ENCODE measurements at regions not wholly inside any gene's neighbourhood (a gene's known extent, or its start where the extent isn't known, plus 50 kb on each side); places are given as distances from the start of the nearest gene placed in this dataset.

GRCh38 chr15:91542226-91542625 lies 311.3 kb upstream of the SLCO3A1 start:
- H3K27me3 Mint-ChIP-seq (ENCODE audit: unreplicated experiment), result no peaks in the 10 kb centered on the region
- no peak overlapping the region for H3K27ac Mint-ChIP-seq (ENCODE audit: unreplicated experiment)
- no peaks in the 10 kb centered on the region for H3K36me3 Mint-ChIP-seq (ENCODE audit: insufficient read depth, unreplicated experiment)
- TF ChIP-seq CTCF (IDR thresholded peaks at IDR 0.05; ENCODE audit: unreplicated experiment), result no peak
- BruUV-seq (replicated peaks), result no TSS peak
- H3K4me3 Mint-ChIP-seq (ENCODE audit: low read depth, unreplicated experiment), result no peak overlapping the region
- H3K4me1 Mint-ChIP-seq (ENCODE audit: low read depth, unreplicated experiment), result peaks cover 30% of the 10 kb centered on the region
- peaks cover 4% of the 10 kb centered on the region for H3K9me3 Mint-ChIP-seq (ENCODE audit: low read depth, unreplicated experiment)
- DNase-seq, result no peak
- intact Hi-C loops (cut with micrococcal nuclease; ENCODE audit: unreplicated experiment), result no loop called here
- CTCF ChIA-PET, result no interaction called here

- Mint-ChIP-seq H3K9me3 (ENCODE audit: low read depth, unreplicated experiment) (peaks cover 4% of the 10 kb centered on the region), H3K27ac (ENCODE audit: unreplicated experiment) (no peak overlapping the region), H3K4me3 (ENCODE audit: low read depth, unreplicated experiment) (no peak overlapping the region), H3K4me1 (ENCODE audit: low read depth, unreplicated experiment) (no peaks in the 10 kb centered on the region), H3K36me3 (ENCODE audit: insufficient read depth, unreplicated experiment) (no peaks in the 10 kb centered on the region), H3K27me3 (ENCODE audit: unreplicated experiment) (no peaks in the 10 kb centered on the region)
- no TSS peak for BruUV-seq (replicated peaks)
- TF ChIP-seq CTCF (IDR thresholded peaks at IDR 0.05; ENCODE audit: unreplicated experiment), result no peak
- DNase-seq, result no peak
- intact Hi-C loops (cut with micrococcal nuclease; ENCODE audit: unreplicated experiment), result no loop called here
- CTCF ChIA-PET, result no interaction called here
Measured at GRCh38 chr15:91547356-91547755, 306.2 kb upstream of the SLCO3A1 start.

DNA sequence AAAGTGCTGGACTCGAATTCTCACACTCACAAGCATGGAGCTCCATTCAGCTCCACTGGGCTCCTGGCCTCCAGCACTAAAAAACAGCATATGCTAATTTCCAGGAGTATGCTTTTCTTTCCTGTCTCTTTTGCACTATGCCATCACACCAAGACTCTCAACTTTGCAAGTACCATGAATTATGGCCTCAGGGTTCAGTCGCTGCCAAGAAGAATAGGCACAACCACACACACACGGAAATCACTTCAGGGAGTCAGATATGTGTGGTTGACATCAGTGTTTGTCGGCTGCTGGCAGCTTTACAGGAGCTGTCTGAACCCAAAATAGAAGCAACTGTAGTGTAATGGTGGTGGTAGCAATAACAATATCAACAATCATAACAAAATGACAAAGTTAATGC lies 305.0 kb upstream of the SLCO3A1 start:
- Mint-ChIP-seq H3K4me1 (ENCODE audit: low read depth, unreplicated experiment) (no peaks in the 10 kb centered on the region), H3K27me3 (ENCODE audit: unreplicated experiment) (no peaks in the 10 kb centered on the region), H3K27ac (ENCODE audit: unreplicated experiment) (no peak overlapping the region), H3K9me3 (ENCODE audit: low read depth, unreplicated experiment) (peaks cover 4% of the 10 kb centered on the region), H3K4me3 (ENCODE audit: low read depth, unreplicated experiment) (no peak overlapping the region), H3K36me3 (ENCODE audit: insufficient read depth, unreplicated experiment) (no peaks in the 10 kb centered on the region)
- intact Hi-C loops (cut with micrococcal nuclease; ENCODE audit: unreplicated experiment), result no loop called here
- no peak for DNase-seq
- no peak for TF ChIP-seq CTCF (IDR thresholded peaks at IDR 0.05; ENCODE audit: unreplicated experiment)
- BruUV-seq (replicated peaks), result no TSS peak
- CTCF ChIA-PET, result no interaction called here

DNA sequence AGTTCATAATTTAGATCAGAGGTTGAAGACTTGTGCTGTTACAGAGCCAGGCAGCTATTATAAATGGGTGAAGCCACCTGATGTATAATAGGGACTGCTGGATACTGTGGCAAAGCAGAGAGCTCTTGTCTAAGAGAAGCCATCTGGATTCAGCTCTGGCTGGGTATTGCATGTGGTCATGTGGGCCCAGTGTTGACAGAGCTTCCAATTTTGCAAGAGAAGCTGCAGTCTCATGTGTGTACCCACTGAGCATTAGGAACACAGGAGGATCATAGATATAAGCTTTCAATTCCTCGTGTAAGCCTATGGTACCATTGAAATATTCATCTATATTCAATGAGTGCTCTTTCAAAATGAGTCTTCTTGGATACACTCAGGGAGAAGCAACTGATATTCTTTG lies 303.9 kb upstream of the SLCO3A1 start:
- intact Hi-C loops (cut with micrococcal nuclease; ENCODE audit: unreplicated experiment), result no loop called here
- DNase-seq, result no peak
- Mint-ChIP-seq H3K27ac (ENCODE audit: unreplicated experiment) (no peak overlapping the region), H3K27me3 (ENCODE audit: unreplicated experiment) (no peaks in the 10 kb centered on the region), H3K4me1 (ENCODE audit: low read depth, unreplicated experiment) (no peaks in the 10 kb centered on the region), H3K4me3 (ENCODE audit: low read depth, unreplicated experiment) (no peak overlapping the region), H3K9me3 (ENCODE audit: low read depth, unreplicated experiment) (peaks cover 1% of the 10 kb centered on the region), H3K36me3 (ENCODE audit: insufficient read depth, unreplicated experiment) (no peaks in the 10 kb centered on the region)
- CTCF ChIA-PET, result no interaction called here
- no peak for TF ChIP-seq CTCF (IDR thresholded peaks at IDR 0.05; ENCODE audit: unreplicated experiment)
- BruUV-seq (replicated peaks), result no TSS peak

- no peak for TF ChIP-seq CTCF (IDR thresholded peaks at IDR 0.05; ENCODE audit: unreplicated experiment)
- H3K4me3 Mint-ChIP-seq (ENCODE audit: low read depth, unreplicated experiment), result no peak overlapping the region
- no peaks in the 10 kb centered on the region for H3K27me3 Mint-ChIP-seq (ENCODE audit: unreplicated experiment)
- H3K27ac Mint-ChIP-seq (ENCODE audit: unreplicated experiment), result no peak overlapping the region
- no peaks in the 10 kb centered on the region for H3K9me3 Mint-ChIP-seq (ENCODE audit: low read depth, unreplicated experiment)
- intact Hi-C loops (cut with micrococcal nuclease; ENCODE audit: unreplicated experiment), result no loop called here
- no peak for DNase-seq
- no peaks in the 10 kb centered on the region for H3K36me3 Mint-ChIP-seq (ENCODE audit: insufficient read depth, unreplicated experiment)
- CTCF ChIA-PET, result interaction anchor here (0.9 kb wide), 1 partner anchor 16 kb away, joined by 4 read pairs; no protein-coding TSS in a partner anchor
- no TSS peak for BruUV-seq (replicated peaks)
- no peaks in the 10 kb centered on the region for H3K4me1 Mint-ChIP-seq (ENCODE audit: low read depth, unreplicated experiment)
Measured at GRCh38 chr15:91552555-91552954, 301.0 kb upstream of the SLCO3A1 start.

Measured in Calu3 (cell line).